Germinal center (tissue), 1 donor: ENCODE measurements at regions not wholly inside any gene's neighbourhood (a gene's known extent, or its start where the extent isn't known, plus 50 kb on each side); places are given as distances from the start of the nearest gene placed in this dataset.
"Not testable (repeated sequence)": the region's sequence is repeated elsewhere in the genome, so short reads cannot be mapped to it uniquely, and the experiment has no call there.

ENCODE experiments used
- DNase-seq: peaks from one replicate; pipeline ENCODE4 v3.0.0; 2012; ENCODE audit warnings: mixed read lengths, low spot score

DNA sequence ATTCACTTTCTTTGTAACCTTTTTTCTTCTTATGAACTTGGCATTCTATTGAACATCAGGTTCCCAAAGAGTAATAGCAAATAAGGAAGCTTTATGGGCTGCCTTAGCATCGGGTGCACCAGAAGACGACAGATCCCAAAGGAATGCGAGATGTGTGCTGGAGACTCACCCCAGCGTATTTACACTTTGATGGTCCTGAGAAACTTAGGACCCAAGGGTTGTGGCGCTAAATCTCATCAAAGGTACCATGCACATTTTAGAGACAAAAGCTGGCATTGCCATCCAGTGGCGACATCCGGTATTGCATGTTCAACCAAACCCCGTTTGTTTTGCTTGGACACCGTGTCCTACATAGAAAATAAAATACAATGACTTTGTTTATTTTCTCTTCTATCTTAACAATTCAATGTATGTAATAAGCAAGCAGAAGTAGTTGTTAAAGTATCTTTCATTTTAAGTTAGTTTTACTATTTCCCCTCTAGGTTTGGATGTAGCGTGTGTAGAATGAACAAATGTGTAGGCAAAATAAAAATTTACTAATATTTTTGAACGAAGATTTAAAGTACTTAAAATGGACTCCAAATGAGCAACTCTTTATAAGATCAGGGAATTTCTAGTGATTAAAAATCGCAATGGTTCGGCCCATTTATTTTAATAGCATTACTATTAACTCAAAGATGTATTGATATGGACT lies 1154.8 kb downstream of the GATA3 start:
- peak; percentile 31 for DNase-seq

GRCh38 chr10:9211228-9211627 lies 1156.7 kb downstream of the GATA3 start:
- no peak for DNase-seq

DNA sequence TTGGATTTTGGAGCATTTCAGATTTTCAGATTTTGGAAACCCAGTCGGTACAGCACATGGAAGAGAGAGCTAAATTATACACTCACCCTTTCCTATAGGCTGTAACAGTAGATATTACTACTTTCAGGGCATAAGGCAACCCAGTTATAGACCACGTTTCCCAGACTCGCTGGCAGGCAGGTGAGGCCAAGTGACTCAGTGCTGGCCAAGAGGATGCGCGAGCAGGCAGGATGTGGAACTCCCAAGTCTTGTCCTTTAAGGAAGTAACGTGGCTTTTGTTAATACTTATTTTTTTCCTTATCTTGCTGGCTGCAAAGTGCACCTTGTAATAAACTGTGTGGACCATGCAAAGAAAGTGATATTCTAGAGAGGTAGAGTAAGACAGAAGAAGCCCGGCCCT lies 1160.1 kb downstream of the GATA3 start:
- DNase-seq, result no peak

DNA sequence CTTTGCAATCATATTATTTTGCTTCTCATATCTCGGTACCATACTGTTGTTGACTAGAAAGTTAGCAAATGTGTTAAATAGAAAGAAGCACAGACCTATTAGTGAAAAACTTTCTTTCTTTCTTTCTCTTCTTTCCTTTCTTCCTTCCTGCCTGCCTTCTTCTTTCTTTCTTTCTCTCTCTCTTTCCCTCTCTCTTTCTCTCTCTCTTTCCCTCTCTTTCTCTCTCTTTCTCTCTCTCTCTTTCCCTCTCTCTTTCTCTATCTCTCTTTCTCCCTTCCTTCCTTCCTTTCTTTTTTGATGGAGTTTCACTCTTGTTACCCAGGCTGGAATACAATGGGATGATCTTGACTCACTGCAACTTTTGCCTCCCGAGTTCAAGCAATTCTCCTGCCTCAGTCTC lies 1160.6 kb downstream of the GATA3 start:
- DNase-seq, result no peak

DNA sequence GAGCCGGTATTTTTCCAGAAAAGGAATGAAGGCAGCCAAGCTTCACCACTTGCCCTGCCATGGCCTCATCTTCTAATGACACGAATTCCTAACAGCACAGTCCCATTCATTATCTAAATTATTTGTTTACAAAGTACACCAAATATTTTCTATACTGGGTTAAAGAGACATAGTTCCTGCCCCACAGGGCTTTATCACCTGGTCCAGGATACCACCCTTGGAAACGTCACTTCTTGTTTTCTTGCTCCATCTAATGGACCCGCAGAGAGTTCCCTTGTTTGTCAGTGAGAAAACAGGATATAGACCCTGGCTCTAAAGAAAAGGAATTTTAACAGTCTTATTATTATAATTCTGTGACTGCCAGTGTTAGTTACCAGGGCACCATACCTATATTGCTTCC lies 1165.4 kb downstream of the GATA3 start:
- DNase-seq, result no peak

DNA sequence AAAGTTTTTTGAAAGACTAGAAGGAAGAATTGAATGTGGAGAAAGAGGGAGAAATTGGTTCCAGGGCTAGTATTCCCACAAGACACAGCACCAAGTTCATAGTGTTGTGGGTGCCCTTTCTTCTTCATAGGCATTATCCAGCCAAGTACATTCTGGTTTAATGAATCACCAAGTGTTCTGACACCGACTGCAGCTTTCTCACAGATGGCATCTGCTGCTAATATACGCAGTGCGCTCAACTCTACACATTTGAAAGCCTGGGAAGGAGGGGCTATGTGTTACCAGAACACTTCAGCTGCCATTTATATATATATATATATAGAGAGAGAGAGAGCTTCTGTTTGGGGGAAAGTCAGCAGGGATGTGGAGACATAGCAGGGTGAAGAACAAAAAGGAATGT lies 1168.4 kb downstream of the GATA3 start:
- no peak for DNase-seq

GRCh38 chr10:9227679-9228365 lies 1173.3 kb downstream of the GATA3 start:
- DNase-seq, result no peak

DNA sequence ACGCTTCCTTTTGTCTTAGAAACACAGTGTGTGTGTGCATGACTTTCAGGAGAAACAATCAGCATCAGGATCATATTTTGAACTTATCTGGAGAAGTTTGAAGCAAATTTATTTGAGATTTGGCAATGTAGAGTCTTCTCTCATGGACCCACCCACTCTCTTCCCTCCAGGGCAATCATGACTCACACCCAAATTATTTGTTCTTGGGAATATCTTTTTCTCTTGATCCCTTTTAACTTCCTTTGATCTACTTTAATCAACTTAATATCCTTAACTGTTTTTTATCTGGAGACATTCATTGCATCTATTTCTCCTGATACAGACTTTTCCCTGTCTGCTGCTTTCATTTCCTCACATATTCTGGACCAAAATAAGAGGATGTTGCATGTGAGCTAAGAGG lies 1174.3 kb downstream of the GATA3 start:
- DNase-seq, result no peak

- no peak for DNase-seq
Observed at GRCh38 chr10:9229702-9230244, 1175.3 kb downstream of the GATA3 start.

DNA sequence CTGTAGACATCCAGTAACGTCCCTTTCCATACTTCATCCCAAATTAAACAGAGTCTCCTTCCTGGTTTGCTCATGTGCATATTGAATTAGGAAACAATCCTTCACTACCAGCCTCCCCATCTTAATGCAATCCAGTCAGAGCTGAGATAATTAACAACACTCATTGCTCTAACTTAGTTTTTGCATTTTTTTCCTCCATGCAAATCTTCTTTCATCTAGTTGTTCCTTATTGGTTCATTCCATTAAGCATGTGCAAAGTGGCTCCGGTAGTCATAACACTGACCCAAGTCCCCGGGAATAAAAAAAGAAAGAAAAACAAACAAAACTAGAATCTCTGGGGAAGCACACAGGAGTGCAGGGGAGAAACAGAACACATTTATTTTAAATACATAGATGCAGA lies 1176.1 kb downstream of the GATA3 start:
- DNase-seq, result no peak

DNA sequence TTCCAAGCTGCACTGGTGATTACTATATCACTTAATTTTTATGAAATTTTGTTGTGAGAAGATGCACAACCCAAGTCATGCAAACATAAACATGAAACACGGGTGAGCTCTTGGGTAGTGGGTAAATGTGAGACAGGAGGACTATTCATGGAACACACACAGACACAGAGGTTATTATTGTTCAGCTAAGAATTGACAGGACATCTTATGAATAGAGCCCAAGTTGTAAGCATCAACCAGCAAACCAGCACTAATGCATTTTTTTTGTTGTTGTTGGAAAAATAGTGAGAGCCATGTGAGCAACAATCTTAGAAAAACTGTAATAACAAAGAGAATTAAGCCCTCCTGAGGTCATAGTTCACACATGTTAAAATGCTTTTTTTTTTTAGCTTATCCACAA lies 1179.7 kb downstream of the GATA3 start:
- no peak for DNase-seq

DNA sequence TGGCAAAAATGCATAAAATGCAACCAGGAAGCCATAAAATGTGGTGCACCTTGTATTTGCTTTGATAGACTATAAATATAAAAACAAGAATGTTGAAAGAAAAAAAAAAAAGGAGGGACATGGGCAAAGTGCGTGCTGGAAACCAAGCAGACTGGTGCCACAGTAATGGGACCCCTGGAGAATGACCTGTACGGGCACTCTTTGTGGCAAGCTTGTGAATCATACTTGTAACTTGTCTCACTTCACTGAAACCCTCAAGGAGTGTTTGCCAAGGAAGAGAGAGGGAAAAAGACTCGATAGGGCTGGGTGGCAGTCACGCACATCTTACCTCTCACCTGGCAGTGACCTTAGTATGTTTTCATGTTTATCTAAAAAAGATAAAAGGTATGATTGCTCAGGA lies 1183.6 kb downstream of the GATA3 start:
- DNase-seq, result no peak

DNA sequence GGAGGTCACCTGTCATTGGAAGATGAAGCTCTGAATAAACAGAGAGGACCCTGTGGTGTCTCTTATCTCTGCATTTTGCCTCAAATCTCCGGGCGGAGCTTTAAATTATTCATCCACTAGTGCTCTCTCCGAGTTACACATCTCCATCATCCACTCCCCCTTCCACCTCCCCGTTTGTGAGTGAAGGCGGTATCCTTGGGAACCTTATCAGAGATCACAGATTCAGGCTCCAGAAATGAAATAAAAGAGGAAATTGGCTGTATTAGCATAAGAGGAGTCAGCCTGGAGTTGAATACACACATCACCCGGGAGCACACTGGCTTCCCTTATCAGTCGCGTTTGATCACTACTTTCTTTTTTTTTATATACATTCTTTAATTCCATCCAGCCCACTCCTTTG lies 1184.8 kb downstream of the GATA3 start:
- no peak for DNase-seq

DNA sequence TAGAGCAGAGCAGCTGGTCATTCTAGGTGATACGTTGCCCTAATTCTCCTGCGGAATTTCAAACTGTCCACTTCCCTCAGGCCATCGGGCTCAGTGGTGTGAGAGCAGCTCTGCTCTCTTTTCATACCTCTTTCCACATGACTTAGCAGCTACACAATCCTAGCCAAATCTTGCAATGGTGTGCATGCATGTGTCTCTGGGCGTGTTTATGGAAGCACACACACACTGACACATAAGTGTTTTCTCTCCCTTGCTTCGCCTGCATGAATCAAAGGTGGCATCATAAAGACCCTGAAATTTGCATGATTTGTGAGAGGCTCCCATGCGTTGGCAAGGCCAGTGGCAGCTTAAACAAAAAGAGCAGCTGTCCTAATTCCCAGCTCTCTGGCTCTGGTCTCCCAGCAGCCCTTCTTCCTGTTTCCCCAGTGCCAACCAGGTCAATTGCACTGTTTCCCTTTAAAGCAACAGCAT lies 1189.5 kb downstream of the GATA3 start:
- no peak for DNase-seq

DNA sequence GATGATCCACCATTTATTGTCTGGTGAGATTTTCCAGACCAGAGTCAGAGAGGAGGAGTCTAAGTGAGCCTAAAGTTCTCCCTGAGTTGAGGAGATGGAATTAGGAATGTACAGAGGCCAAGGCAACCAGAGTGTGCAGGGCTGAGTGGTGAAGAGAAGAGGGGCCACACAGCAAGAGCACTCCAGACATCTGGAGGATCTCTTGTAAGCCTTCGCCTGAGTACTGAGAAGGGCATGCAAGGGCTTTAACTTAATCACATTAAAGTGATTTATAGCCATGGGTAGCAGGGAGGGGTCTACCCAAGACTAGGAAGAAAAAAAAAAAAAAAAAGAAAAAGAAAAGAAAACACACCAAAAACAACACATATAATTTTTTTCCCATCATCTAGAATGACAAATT lies 1190.4 kb downstream of the GATA3 start:
- no peak for DNase-seq

- no peak for DNase-seq
Observed at GRCh38 chr10:9253121-9253520, 1198.6 kb downstream of the GATA3 start.

- DNase-seq, result no peak
Observed at GRCh38 chr10:9254353-9254752, 1199.9 kb downstream of the GATA3 start.

DNA sequence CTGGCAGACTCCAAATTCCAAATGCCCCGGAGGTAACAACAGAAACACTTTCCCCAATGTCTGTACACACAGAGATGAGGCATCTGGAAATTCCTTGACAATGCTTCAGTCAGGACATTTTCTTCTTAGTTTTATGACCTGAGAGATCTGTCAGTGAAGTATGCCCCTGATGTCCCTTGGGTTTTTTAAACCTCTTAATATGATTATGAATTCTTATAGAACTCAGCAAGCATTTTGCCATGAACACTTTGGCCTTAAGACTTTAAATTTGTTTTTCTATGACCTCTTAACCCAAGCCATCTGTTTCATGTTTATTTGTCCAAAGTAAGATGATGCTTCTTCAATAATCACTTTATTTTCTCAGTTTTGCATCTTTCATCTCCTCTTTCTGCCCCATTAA lies 1206.2 kb downstream of the GATA3 start:
- DNase-seq, result no peak

DNA sequence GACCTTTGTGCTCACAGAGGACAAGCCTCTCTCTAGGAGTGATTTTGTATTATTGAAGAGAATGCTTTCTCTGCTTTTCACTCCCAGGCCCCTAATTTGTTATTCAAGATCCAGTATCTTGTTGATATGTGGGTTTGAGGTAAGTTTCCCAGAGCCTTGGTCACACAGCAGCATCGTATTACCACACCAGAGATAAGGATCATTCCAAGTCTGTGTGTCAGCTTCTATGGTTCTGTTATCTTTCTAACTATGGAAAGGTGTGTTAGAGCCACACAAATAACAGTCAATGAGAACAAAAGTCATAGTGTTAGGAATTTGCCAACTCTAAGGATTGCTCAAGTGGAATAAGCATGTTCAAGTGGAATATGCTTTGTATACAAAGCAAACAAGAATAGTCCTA lies 1208.3 kb downstream of the GATA3 start:
- no peak for DNase-seq

- DNase-seq, result no peak
Observed at GRCh38 chr10:9268176-9268575, 1213.7 kb downstream of the GATA3 start.

GRCh38 chr10:9273126-9273833 lies 1218.8 kb downstream of the GATA3 start:
- DNase-seq, result not testable (repeated sequence)

GRCh38 chr10:9274206-9274755 lies 1219.8 kb downstream of the GATA3 start:
- DNase-seq, result no peak

GRCh38 chr10:9275861-9276260 lies 1221.4 kb downstream of the GATA3 start:
- DNase-seq, result no peak
